ENCODE measurements at regions not wholly inside any gene's neighbourhood (a gene's known extent, or its start where the extent isn't known, plus 50 kb on each side); places are given as distances from the start of the nearest gene placed in this dataset.
"Not testable (repeated sequence)": the region's sequence is repeated elsewhere in the genome, so short reads cannot be mapped to it uniquely, and the experiment has no call there.

DNA sequence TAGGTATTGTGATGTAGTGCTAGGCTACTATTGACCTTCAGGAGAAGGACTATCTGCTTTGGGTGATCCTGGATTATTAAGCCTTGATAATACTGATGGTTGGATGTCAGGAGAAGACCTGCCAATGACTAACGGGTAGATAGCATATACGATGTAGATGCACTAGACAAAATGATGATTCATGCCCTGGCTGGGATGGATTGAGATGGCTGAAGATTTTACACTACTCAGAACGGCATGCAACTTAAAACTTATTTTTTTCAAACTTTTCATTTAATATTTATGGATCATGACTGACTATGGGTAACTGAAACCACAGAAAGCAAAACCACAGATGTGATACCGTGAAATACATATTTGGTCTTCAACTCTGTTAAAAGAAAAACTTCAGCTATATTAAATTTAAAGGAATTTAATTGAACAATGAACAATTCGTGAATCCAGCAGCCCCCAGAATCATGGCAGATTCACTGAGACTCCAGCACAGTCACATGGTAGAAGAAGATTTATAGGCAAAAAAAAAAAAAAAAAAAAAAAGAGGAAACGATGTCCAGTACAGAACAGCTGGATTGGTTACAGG lies 124.6 kb upstream of the CDK13 start:
- no peak overlapping the region for H3K27ac ChIP-seq (ENCODE audit: low read depth, low read length)
- H3K27me3 ChIP-seq (ENCODE audit: control insufficient read depth, insufficient read depth, low read length) = no peaks in the 10 kb centered on the region
- 0 out of 2 replicates have a peak, but pooled peaks cover 4% of the 10 kb centered on the region for H3K4me1 ChIP-seq (ENCODE audit: control insufficient read depth, insufficient read depth, low read length)
- no peaks in the 10 kb centered on the region for H3K9me3 ChIP-seq (ENCODE audit: control insufficient read depth, insufficient read depth, low read depth, low read length)
- H3K4me3 ChIP-seq (ENCODE audit: low read depth, low read length) = no peak overlapping the region
- no peak overlapping the region for H3K9ac ChIP-seq (ENCODE audit: low read length)
- H3K36me3 ChIP-seq (ENCODE audit: control insufficient read depth, insufficient read depth, low read length) = no peaks in the 10 kb centered on the region

DNA sequence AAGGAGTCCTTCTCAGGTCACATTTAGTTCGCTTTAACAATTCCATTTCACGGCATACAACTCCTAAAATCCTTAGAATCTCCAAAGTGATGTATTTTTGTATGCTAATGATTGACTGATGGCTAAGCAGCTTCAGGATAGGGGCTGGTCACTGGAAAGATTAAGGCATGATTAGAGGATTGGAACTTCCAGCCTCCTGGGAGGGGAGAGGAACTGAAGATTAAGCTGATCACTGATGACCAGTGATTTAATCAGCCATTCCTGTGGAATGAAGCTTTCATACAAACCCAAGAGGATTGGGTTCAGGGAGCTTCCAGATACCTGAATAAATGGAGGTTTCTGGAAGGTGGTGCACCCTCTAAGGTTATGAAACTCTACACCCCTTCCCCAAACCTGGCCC lies 123.9 kb upstream of the CDK13 start:
- Histone ChIP-seq H3K27ac (ENCODE audit: low read depth, low read length) (no peak overlapping the region), H3K9me3 (ENCODE audit: control insufficient read depth, insufficient read depth, low read depth, low read length) (no peaks in the 10 kb centered on the region), H3K36me3 (ENCODE audit: control insufficient read depth, insufficient read depth, low read length) (no peaks in the 10 kb centered on the region), H3K4me1 (ENCODE audit: control insufficient read depth, insufficient read depth, low read length) (0 out of 2 replicates have a peak, but pooled peaks cover 4% of the 10 kb centered on the region), H3K27me3 (ENCODE audit: control insufficient read depth, insufficient read depth, low read length) (no peaks in the 10 kb centered on the region), H3K9ac (ENCODE audit: low read length) (no peak overlapping the region), H3K4me3 (ENCODE audit: low read depth, low read length) (no peak overlapping the region)

DNA sequence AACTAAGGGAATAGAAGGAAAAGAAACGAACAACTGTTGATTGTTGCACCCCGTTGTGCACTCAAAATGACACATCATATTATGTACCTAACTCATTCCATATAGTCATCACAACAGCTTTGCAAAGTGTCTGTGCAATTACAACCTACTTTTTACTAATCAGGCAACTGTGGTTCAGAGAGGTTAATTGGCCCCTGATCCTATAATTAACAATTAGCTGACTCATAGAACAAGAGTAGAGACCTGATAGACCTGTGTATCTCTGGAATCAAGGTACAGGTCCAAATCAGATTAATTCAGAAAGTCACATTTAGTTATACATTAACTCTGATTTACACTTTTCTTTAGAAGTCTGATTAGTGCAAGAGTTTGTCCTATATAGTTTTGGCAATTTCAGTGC lies 122.5 kb upstream of the CDK13 start:
- Histone ChIP-seq H3K27me3 (ENCODE audit: control insufficient read depth, insufficient read depth, low read length) (peaks cover 14% of the 10 kb centered on the region), H3K9ac (ENCODE audit: low read length) (no peak overlapping the region), H3K4me3 (ENCODE audit: low read depth, low read length) (no peak overlapping the region), H3K36me3 (ENCODE audit: control insufficient read depth, insufficient read depth, low read length) (no peaks in the 10 kb centered on the region), H3K9me3 (ENCODE audit: control insufficient read depth, insufficient read depth, low read depth, low read length) (no peaks in the 10 kb centered on the region), H3K4me1 (ENCODE audit: control insufficient read depth, insufficient read depth, low read length) (0 out of 2 replicates have a peak, but pooled peaks cover 4% of the 10 kb centered on the region), H3K27ac (ENCODE audit: low read depth, low read length) (no peak overlapping the region)

DNA sequence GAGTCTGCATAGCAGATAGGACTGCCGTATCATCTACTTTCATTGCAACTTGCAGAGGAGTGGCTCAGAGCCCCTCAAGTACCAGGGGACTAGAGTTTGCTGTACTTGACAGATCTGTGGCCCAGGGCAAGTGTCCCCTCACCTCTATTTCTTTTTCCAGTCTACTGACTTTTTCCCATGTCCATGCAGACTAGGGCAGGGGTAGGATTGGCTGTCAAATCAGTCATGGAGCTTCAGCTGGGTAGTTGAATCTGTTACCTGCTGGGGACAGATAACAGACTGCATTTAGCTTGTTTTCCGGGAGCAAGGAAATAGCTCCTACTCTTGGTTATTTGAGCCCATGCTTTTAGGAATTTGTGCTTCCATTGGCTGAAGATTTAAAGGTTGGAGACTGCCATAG lies 121.0 kb upstream of the CDK13 start:
- peaks cover 25% of the 10 kb centered on the region for H3K27me3 ChIP-seq (ENCODE audit: control insufficient read depth, insufficient read depth, low read length)

DNA sequence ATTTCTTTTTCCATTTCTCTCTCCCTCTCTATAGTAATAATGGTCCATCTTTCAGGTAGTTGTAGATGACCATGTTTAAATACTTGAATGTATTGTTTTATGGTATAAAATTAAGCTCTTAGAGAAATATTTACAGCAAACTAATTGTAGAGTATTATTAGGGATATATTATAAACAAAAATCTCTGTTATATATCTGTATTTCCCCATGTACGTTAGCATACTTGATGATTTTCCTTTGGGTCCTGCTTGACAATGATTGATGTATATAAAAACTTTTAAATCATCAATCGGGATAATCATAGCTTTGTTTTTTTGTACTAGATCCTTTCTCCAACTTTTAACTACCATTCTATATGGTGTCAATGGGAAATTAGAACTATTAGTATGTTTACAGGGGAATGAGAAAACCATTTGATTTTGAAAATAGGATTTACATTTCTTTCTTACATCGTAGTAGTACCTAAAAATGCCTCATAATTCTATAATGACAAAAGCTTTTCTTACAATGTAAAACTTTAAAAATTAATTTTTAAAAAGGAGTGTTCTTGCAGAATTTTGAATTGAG lies 117.5 kb upstream of the CDK13 start:
- no peak overlapping the region for H3K9ac ChIP-seq (ENCODE audit: low read length)
- H3K9me3 ChIP-seq (ENCODE audit: control insufficient read depth, insufficient read depth, low read depth, low read length) = no peaks in the 10 kb centered on the region
- H3K27ac ChIP-seq (ENCODE audit: low read depth, low read length) = no peak overlapping the region
- 0 out of 2 replicates have a peak, but pooled peaks cover 4% of the 10 kb centered on the region for H3K4me1 ChIP-seq (ENCODE audit: control insufficient read depth, insufficient read depth, low read length)
- peak overlapping the region; percentile 46 for H3K4me3 ChIP-seq (ENCODE audit: low read depth, low read length)
- peaks cover 55% of the 10 kb centered on the region for H3K27me3 ChIP-seq (ENCODE audit: control insufficient read depth, insufficient read depth, low read length)
- H3K36me3 ChIP-seq (ENCODE audit: control insufficient read depth, insufficient read depth, low read length) = no peaks in the 10 kb centered on the region

More for the DNA sequence above, 121.0 kb upstream of the CDK13 start:
- Histone ChIP-seq H3K9me3 (ENCODE audit: control insufficient read depth, insufficient read depth, low read depth, low read length) (no peaks in the 10 kb centered on the region), H3K4me1 (ENCODE audit: control insufficient read depth, insufficient read depth, low read length) (0 out of 2 replicates have a peak, but pooled peaks cover 4% of the 10 kb centered on the region), H3K27ac (ENCODE audit: low read depth, low read length) (no peak overlapping the region), H3K36me3 (ENCODE audit: control insufficient read depth, insufficient read depth, low read length) (no peaks in the 10 kb centered on the region), H3K9ac (ENCODE audit: low read length) (no peak overlapping the region), H3K4me3 (ENCODE audit: low read depth, low read length) (no peak overlapping the region)

DNA sequence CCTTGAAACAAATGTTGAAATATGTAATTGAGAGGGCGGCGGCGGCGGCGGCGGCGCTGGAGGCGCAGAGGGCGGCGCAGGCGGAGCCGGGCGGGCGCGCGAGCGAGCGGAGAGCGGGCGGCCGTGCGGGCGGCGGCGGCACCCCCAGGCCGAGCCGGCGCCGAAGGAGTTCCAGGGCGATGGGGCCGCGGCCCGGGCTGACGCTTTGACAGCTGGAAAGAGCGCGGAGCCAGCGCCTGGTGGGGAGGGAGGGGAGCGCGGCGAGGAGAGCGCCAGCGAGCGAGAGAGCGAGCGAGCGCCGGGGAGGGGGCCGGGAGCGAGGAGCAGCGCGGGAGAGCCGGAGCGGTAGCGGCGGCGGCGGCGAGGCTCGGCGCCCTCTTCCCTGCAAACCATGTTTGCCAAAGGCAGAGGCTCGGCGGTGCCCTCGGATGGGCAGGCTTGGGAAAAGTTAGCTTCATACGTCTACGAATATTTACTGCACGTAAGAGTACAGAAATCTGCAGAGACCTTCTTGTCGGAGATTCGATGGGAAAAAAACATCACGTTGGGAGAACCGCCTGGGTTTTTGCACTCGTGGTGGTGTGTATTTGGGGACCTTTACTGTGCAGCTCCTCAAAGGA lies 116.8 kb upstream of the CDK13 start:
- H3K4me1 ChIP-seq (ENCODE audit: control insufficient read depth, insufficient read depth, low read length); H3K9ac ChIP-seq (ENCODE audit: low read length); H3K36me3 ChIP-seq (ENCODE audit: control insufficient read depth, insufficient read depth, low read length); H3K9me3 ChIP-seq (ENCODE audit: control insufficient read depth, insufficient read depth, low read depth, low read length); H3K27ac ChIP-seq (ENCODE audit: low read depth, low read length): not testable (repeated sequence)
- Histone ChIP-seq H3K27me3 (ENCODE audit: control insufficient read depth, insufficient read depth, low read length) (peaks cover 58% of the 10 kb centered on the region), H3K4me3 (ENCODE audit: low read depth, low read length) (peak overlapping the region; percentile 63)

DNA sequence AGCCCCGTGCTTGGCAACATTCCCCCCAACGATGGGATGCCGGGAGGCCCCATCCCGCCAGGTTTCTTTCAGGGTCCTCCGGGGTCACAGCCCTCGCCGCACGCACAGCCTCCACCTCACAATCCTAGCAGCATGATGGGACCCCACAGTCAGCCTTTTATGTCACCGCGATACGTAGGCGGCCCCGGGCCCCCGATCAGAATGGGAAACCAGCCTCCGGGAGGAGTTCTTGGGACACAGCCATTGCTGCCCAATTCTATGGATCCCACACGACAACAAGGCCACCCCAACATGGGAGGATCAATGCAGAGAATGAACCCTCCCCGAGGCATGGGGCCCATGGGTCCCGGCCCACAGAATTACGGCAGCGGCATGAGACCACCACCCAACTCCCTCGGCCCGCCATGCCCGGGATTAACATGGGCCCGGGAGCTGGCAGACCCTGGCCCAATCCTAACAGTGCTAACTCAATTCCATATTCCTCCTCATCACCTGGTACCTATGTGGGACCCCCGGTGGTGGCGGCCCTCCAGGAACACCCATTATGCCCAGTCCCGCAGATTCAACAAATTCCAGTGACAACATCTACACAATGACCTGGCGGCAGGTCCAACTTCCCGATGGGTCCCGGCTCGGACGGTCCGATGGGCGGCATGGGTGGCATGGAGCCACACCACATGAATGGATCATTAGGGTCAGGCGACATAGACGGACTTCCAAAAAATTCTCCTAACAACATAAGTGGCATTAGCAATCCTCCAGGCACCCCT lies 116.0 kb upstream of the CDK13 start:
- not testable (repeated sequence) for H3K36me3 ChIP-seq (ENCODE audit: control insufficient read depth, insufficient read depth, low read length); H3K4me1 ChIP-seq (ENCODE audit: control insufficient read depth, insufficient read depth, low read length); H3K9ac ChIP-seq (ENCODE audit: low read length); H3K27ac ChIP-seq (ENCODE audit: low read depth, low read length); H3K9me3 ChIP-seq (ENCODE audit: control insufficient read depth, insufficient read depth, low read depth, low read length)
- H3K27me3 ChIP-seq (ENCODE audit: control insufficient read depth, insufficient read depth, low read length) = peaks cover 58% of the 10 kb centered on the region
- peak overlapping the region; percentile 63 for H3K4me3 ChIP-seq (ENCODE audit: low read depth, low read length)

DNA sequence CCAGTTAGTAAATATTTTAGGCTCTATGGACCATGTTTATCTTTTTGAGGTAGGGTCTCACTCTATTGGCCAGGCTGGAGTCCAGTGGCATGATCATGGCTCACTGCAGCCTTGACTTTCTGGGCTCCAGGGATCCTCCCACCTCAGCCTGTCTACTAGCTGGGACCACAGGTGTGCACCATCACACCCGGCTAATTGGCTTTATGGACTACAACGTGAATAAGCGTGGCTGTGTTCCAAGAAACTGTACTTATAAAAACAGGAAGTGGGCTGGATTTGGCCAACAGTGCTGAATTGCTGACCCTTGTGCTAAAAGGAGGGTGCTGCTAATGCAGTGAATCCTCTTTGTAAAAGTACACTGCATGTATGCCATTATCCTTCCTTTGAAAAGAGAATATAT lies 111.7 kb upstream of the CDK13 start:
- no peaks in the 10 kb centered on the region for H3K36me3 ChIP-seq (ENCODE audit: control insufficient read depth, insufficient read depth, low read length)
- no peaks in the 10 kb centered on the region for H3K9me3 ChIP-seq (ENCODE audit: control insufficient read depth, insufficient read depth, low read depth, low read length)
- no peak overlapping the region for H3K9ac ChIP-seq (ENCODE audit: low read length)
- H3K4me1 ChIP-seq (ENCODE audit: control insufficient read depth, insufficient read depth, low read length) = no peaks in the 10 kb centered on the region
- peaks cover 40% of the 10 kb centered on the region for H3K27me3 ChIP-seq (ENCODE audit: control insufficient read depth, insufficient read depth, low read length)
- H3K27ac ChIP-seq (ENCODE audit: low read depth, low read length) = no peak overlapping the region
- H3K4me3 ChIP-seq (ENCODE audit: low read depth, low read length) = no peak overlapping the region

DNA sequence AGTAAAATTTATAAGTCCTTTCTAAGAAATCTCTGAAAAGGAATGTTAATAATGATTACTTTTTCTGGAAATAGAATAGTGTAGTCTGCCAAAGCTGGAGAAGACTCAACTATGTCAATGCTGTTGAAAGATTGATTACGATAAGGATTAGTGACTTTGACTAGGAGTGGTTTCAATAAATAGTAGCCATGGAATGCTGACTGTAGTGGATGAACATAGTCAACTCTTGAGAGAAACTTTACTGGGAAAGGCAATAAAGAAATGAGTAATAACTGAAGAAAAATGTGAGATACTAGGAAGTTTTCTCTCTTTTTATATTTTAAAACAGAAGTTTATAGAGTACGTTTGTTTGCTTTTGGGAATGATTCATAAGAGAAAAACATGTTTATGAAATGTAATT lies 105.0 kb upstream of the CDK13 start:
- H3K36me3 ChIP-seq (ENCODE audit: control insufficient read depth, insufficient read depth, low read length) = no peaks in the 10 kb centered on the region
- H3K4me1 ChIP-seq (ENCODE audit: control insufficient read depth, insufficient read depth, low read length) = no peaks in the 10 kb centered on the region
- H3K9ac ChIP-seq (ENCODE audit: low read length) = no peak overlapping the region
- no peaks in the 10 kb centered on the region for H3K27me3 ChIP-seq (ENCODE audit: control insufficient read depth, insufficient read depth, low read length)
- H3K27ac ChIP-seq (ENCODE audit: low read depth, low read length) = no peak overlapping the region
- no peaks in the 10 kb centered on the region for H3K9me3 ChIP-seq (ENCODE audit: control insufficient read depth, insufficient read depth, low read depth, low read length)
- no peak overlapping the region for H3K4me3 ChIP-seq (ENCODE audit: low read depth, low read length)

DNA sequence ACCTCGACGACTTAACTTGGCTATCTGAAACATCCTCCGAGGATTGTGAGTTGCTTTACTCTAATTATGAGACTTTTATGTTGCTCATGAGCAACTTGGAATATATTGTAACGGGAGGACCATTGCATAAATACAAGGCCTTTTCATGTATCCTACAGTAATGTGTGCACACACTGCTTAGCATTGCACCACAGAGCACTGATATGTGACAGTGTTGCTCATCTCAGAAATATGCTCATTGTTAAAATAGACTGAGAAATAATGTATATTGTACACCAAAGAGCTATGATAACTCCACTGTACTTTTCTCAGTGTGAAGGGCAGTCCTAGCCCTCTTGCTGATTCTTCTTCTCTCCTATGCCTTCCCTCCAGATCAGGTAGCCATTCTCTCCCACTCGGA lies 102.8 kb upstream of the CDK13 start:
- Histone ChIP-seq H3K27me3 (ENCODE audit: control insufficient read depth, insufficient read depth, low read length) (no peaks in the 10 kb centered on the region), H3K4me1 (ENCODE audit: control insufficient read depth, insufficient read depth, low read length) (no peaks in the 10 kb centered on the region), H3K4me3 (ENCODE audit: low read depth, low read length) (no peak overlapping the region), H3K9me3 (ENCODE audit: control insufficient read depth, insufficient read depth, low read depth, low read length) (no peaks in the 10 kb centered on the region), H3K27ac (ENCODE audit: low read depth, low read length) (no peak overlapping the region), H3K9ac (ENCODE audit: low read length) (no peak overlapping the region), H3K36me3 (ENCODE audit: control insufficient read depth, insufficient read depth, low read length) (no peaks in the 10 kb centered on the region)

DNA sequence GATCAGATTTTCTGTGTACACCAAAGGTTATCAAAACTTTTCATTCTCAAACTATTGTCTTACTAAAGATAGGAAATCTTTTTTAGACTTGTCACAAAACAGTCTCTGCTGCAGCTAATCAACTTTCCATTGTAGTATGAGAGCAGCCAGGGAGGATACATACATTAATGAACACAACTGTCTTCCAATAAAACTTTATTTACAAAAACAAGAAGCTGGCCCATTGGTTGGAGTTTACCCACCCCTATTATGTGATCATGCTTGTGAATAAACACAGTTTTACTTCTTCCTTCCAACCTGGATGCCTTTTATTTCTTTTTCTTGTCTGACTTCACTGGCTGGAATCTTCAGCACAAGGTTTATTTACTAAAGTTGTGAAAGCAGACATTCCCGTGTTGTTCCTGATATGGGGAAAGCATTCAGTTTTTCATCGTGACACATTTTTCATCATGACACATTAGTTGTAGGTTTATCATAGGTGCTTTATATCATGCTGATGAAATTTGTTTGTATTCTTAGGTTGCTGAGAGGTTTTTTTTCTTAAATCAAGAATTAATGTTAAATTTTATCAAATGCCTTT lies 98.5 kb upstream of the CDK13 start:
- Histone ChIP-seq H3K9me3 (ENCODE audit: control insufficient read depth, insufficient read depth, low read depth, low read length) (no peaks in the 10 kb centered on the region), H3K27me3 (ENCODE audit: control insufficient read depth, insufficient read depth, low read length) (peaks cover 26% of the 10 kb centered on the region), H3K27ac (ENCODE audit: low read depth, low read length) (no peak overlapping the region), H3K36me3 (ENCODE audit: control insufficient read depth, insufficient read depth, low read length) (no peaks in the 10 kb centered on the region), H3K4me3 (ENCODE audit: low read depth, low read length) (no peak overlapping the region), H3K9ac (ENCODE audit: low read length) (no peak overlapping the region), H3K4me1 (ENCODE audit: control insufficient read depth, insufficient read depth, low read length) (no peaks in the 10 kb centered on the region)
